CD14-positive monocyte (primary cell): ENCODE measurements at regions not wholly inside any gene's neighbourhood (a gene's known extent, or its start where the extent isn't known, plus 50 kb on each side); places are given as distances from the start of the nearest gene placed in this dataset.
"Not testable (repeated sequence)": the region's sequence is repeated elsewhere in the genome, so short reads cannot be mapped to it uniquely, and the experiment has no call there.

Source experiments
- DNase-seq, 3 donors: peaks; one replicate each; pipeline ENCODE4 v3.0.0-alpha.2; 2011 to 2022
- H2AFZ ChIP-seq: 2 replicates; pipeline ENCODE4 v1.6.0; 2012; ENCODE audit warnings: mild to moderate bottlenecking, low read depth, low read length, inconsistent platforms; ENCODE audit not compliant: insufficient read depth, poor library complexity, severe bottlenecking
- H3K27ac ChIP-seq, 2 donors: 1 replicate in 1 of 2; 2 replicates in 1 of 2; pipeline ENCODE4 v1.5.1; 2012 to 2013; ENCODE audit warnings: low read length in 2 of 2, control low read depth in 1 of 2, inconsistent platforms in 1 of 2, low read depth in 1 of 2, mild to moderate bottlenecking in 1 of 2
- H3K27me3 ChIP-seq, 2 donors: one replicate each; pipeline versions ENCODE4 v1.6.0 to v1.6.1; 2011 to 2013; ENCODE audit warnings: low read length in 2 of 2; ENCODE audit not compliant: control insufficient read depth in 2 of 2, insufficient read depth in 2 of 2
- H3K36me3 ChIP-seq, 2 donors: replicated peaks in 1 of 2; 1 replicate in 1 of 2; 2 replicates in 1 of 2; pipeline versions ENCODE4 v1.5.1 to v1.6.1; 2012 to 2013; ENCODE audit warnings: low read length in 2 of 2, control low read depth in 1 of 2, inconsistent platforms in 1 of 2, mild to moderate bottlenecking in 1 of 2; ENCODE audit not compliant: insufficient read depth in 2 of 2, control insufficient read depth in 1 of 2
- H3K4me1 ChIP-seq, 2 donors: 1 replicate in 1 of 2; 2 replicates in 1 of 2; pipeline versions ENCODE4 v1.5.1 to v1.6.1; 2012 to 2013; ENCODE audit warnings: low read length in 2 of 2, control low read depth in 1 of 2, inconsistent platforms in 1 of 2, mild to moderate bottlenecking in 1 of 2, moderate library complexity in 1 of 2; ENCODE audit not compliant: insufficient read depth in 2 of 2, control insufficient read depth in 1 of 2
- H3K4me2 ChIP-seq: replicated peaks from 2 replicates; pipeline ENCODE3; 2012; ENCODE audit warnings: low read length, moderate library complexity, mild to moderate bottlenecking; ENCODE audit not compliant: poor library complexity, severe bottlenecking; ENCODE audit errors: extremely low read depth
- H3K4me3 ChIP-seq, 3 experiments: fragments of 200-600 bp in 1 of 3; sonication (generic) in 1 of 3; replicated peaks in 1 of 3; 1 replicate in 2 of 3; 2 replicates in 1 of 3; pipeline ENCODE4 v1.5.1; 2011 to 2013; ENCODE audit warnings: low read length in 3 of 3, mild to moderate bottlenecking in 3 of 3, control low read depth in 2 of 3, low read depth in 2 of 3, inconsistent platforms in 1 of 3, moderate library complexity in 1 of 3
- H3K79me2 ChIP-seq: 2 replicates; pipeline ENCODE4 v1.6.0; 2012; ENCODE audit warnings: mild to moderate bottlenecking, control low read depth, inconsistent platforms, low read length, moderate library complexity; ENCODE audit not compliant: insufficient read depth
- H3K9ac ChIP-seq: 2 replicates; pipeline ENCODE4 v1.6.0; 2017; ENCODE audit warnings: low read length, mild to moderate bottlenecking; ENCODE audit not compliant: insufficient read depth, poor library complexity, severe bottlenecking
- H3K9me3 ChIP-seq, 2 donors: replicated peaks in 1 of 2; 1 replicate in 1 of 2; 2 replicates in 1 of 2; pipeline versions ENCODE4 v1.5.1 to v1.6.1; 2012 to 2013; ENCODE audit warnings: low read length in 2 of 2, control low read depth in 1 of 2; ENCODE audit not compliant: control insufficient read depth in 1 of 2, insufficient read depth in 1 of 2
- H4K20me1 ChIP-seq: 2 replicates; pipeline ENCODE4 v1.6.0; 2012; ENCODE audit warnings: mild to moderate bottlenecking, low read length, control low read depth, moderate library complexity; ENCODE audit not compliant: insufficient read depth
- H3K27ac Mint-ChIP-seq, 7 donors: one replicate each; pipeline ENCODE4 v1.8.0; 2020; ENCODE audit warnings: mild to moderate bottlenecking in 7 of 7, mixed read lengths in 7 of 7, moderate library complexity in 6 of 7, inconsistent platforms in 2 of 7
- H3K27me3 Mint-ChIP-seq, 3 donors: one replicate each; pipeline ENCODE4 v1.8.0; 2021 to 2022; ENCODE audit warnings: low read depth in 3 of 3, mild to moderate bottlenecking in 3 of 3, mixed read lengths in 3 of 3, moderate library complexity in 3 of 3, inconsistent platforms in 1 of 3
- H3K36me3 Mint-ChIP-seq, 2 donors: one replicate each; pipeline ENCODE4 v1.8.0; 2020; ENCODE audit warnings: mixed read lengths in 2 of 2, inconsistent platforms in 1 of 2, mild to moderate bottlenecking in 1 of 2
- H3K4me1 Mint-ChIP-seq: one replicate; pipeline ENCODE4 v1.8.0; 2020; ENCODE audit warnings: mild to moderate bottlenecking, mixed read lengths
- H3K4me3 Mint-ChIP-seq, 2 donors: one replicate each; pipeline ENCODE4 v1.8.0; 2020; ENCODE audit warnings: mild to moderate bottlenecking in 2 of 2, mixed read lengths in 2 of 2, moderate library complexity in 1 of 2
- H3K9me3 Mint-ChIP-seq, 7 donors: one replicate each; pipeline ENCODE4 v1.8.0; 2020 to 2022; ENCODE audit warnings: mixed read lengths in 7 of 7, mild to moderate bottlenecking in 6 of 7, moderate library complexity in 6 of 7, inconsistent platforms in 2 of 7
- WGBS: methylation state at CpG from one replicate; pipeline ENCODE4 v1.1.5; 2013; ENCODE audit warnings: missing lambda C conversion rate; ENCODE audit not compliant: insufficient coverage; 5-methylcytosine and 5-hydroxymethylcytosine counted together
- intact Hi-C, 2 donors: fragments of 100-400 bp; cut with micrococcal nuclease; formaldehyde crosslinking; loops; one replicate each; pipeline versions ENCODE4 v1.15.0 to v1.15.1; 2023
- TF ChIP-seq, protein P1 (sequence below): fragments of 200-600 bp; IDR thresholded peaks from one replicate; pipeline ENCODE4 v1.8.0; 2022; ENCODE audit warnings: antibody characterized with exemption, mild to moderate bottlenecking

DNA sequence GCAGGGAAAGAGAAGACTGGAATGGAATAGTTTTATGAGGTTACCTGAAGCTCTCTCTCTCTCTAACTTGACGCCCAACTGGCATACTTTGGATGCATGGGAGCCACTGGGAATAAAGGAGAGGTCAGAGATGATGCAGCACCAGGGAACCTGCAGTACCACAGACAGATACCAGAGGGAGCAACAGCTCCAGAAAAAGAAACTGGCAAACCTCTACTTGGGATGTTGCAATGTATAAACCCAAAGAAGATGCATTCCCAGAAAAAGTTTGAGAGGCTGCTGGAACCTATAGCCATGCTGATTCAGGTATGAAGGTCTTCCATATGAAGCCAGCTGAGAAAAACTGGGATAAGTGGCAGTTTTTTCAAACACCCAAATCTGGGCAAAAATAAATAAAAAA lies 151.6 kb downstream of the CCT8L2 start:
- WGBS, result no CpG with 5 or more reads among the region's 1 CpG
- not testable (repeated sequence) for H3K36me3 Mint-ChIP-seq

DNA sequence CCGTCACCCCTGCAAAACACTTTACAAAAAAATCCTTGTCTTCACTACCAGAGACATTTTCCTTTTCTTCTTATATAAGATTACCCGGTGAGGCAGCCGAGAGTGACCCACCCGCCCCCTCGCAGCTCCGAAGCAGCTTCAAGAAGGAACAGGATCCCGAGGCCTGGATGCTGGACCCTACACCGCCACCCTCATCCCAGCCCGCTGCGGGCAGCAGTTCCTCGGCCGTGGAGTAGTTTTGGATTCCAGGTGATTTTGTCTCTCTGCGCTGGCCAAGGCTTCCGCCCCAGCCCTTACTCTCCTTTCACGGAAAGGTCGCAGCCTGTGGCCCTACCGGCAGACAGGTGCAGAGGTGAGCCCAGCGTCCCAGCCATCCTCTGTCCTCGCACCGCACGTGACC lies 169.1 kb downstream of the CCT8L2 start:
- H3K4me3 ChIP-seq, H3K4me1 ChIP-seq, H3K4me2 ChIP-seq, H4K20me1 ChIP-seq, H3K36me3 Mint-ChIP-seq, intact Hi-C loops, H3K27ac Mint-ChIP-seq, H3K9me3 ChIP-seq, H3K9ac ChIP-seq, DNase-seq, H3K27me3 Mint-ChIP-seq, H3K4me3 Mint-ChIP-seq, H2AFZ ChIP-seq, H3K27ac ChIP-seq, H3K79me2 ChIP-seq, H3K4me1 Mint-ChIP-seq, H3K27me3 ChIP-seq, H3K36me3 ChIP-seq: not testable (repeated sequence)
- peaks cover 0 to 16% (median 4%) of the 10 kb centered on the region in 7 donors for H3K9me3 Mint-ChIP-seq
- WGBS, result 80% methylated on average over 15 of the region's 21 CpGs

More for the DNA sequence above, 151.6 kb downstream of the CCT8L2 start:
- H3K27ac ChIP-seq, H3K4me3 Mint-ChIP-seq, H3K79me2 ChIP-seq, H4K20me1 ChIP-seq, H2AFZ ChIP-seq, H3K4me1 Mint-ChIP-seq, H3K4me2 ChIP-seq, H3K27me3 ChIP-seq, H3K9ac ChIP-seq, H3K27ac Mint-ChIP-seq, DNase-seq, H3K4me3 ChIP-seq, H3K9me3 ChIP-seq, H3K4me1 ChIP-seq, H3K9me3 Mint-ChIP-seq, H3K27me3 Mint-ChIP-seq, H3K36me3 ChIP-seq, intact Hi-C loops: not testable (repeated sequence)
- TF ChIP-seq, protein P1, sequence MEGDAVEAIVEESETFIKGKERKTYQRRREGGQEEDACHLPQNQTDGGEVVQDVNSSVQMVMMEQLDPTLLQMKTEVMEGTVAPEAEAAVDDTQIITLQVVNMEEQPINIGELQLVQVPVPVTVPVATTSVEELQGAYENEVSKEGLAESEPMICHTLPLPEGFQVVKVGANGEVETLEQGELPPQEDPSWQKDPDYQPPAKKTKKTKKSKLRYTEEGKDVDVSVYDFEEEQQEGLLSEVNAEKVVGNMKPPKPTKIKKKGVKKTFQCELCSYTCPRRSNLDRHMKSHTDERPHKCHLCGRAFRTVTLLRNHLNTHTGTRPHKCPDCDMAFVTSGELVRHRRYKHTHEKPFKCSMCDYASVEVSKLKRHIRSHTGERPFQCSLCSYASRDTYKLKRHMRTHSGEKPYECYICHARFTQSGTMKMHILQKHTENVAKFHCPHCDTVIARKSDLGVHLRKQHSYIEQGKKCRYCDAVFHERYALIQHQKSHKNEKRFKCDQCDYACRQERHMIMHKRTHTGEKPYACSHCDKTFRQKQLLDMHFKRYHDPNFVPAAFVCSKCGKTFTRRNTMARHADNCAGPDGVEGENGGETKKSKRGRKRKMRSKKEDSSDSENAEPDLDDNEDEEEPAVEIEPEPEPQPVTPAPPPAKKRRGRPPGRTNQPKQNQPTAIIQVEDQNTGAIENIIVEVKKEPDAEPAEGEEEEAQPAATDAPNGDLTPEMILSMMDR, result peak; percentile 46

DNA sequence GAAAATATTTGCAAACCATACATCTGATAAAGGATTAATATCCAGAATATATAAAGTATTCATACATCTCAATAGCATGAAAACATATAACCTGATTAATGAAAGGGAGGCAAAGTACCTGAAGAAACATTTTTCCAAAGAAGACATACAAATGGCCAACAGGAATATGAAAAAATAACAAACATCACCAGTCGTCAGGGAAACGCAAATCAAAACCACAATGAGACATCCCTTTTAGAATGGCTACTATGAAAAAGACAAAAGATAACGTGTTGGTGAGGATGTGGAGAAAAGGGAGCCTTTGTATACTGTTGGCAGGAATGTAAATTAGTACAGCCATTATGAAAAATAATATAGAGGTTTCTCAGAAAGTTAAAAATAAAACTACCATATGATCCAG lies 175.1 kb downstream of the CCT8L2 start:
- H3K9me3 ChIP-seq, H2AFZ ChIP-seq, H3K9ac ChIP-seq, H3K27me3 ChIP-seq, H3K4me2 ChIP-seq, H3K27ac Mint-ChIP-seq, H3K4me1 Mint-ChIP-seq, H3K27me3 Mint-ChIP-seq, H3K9me3 Mint-ChIP-seq, H3K27ac ChIP-seq, H4K20me1 ChIP-seq, intact Hi-C loops, H3K4me3 ChIP-seq, H3K4me1 ChIP-seq, H3K79me2 ChIP-seq, DNase-seq, H3K4me3 Mint-ChIP-seq, H3K36me3 Mint-ChIP-seq, H3K36me3 ChIP-seq: not testable (repeated sequence)
- WGBS, result no CpG with 5 or more reads among the region's 3 CpGs

DNA sequence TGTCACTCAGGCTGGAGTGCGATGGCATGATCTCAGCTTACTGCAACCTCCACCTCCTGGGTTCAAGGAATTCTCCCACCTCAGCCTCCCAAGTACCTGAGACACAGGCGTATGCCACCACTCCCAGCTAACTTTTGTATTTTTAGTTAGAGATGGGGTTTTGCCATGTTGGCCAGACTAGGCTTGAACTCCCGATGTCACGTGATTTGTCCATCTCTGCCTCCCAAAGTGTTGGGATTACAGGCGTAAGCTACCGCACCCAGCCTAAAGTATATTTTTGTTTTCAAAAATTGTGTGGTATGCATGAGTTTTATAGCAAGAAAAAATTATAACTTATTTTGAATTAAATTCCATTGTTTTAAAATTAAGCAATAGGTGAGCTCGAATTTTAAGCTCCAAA lies 188.0 kb downstream of the CCT8L2 start:
- H3K9me3 ChIP-seq, H2AFZ ChIP-seq, H3K27ac ChIP-seq, intact Hi-C loops, H3K4me2 ChIP-seq, H3K4me3 Mint-ChIP-seq, H3K79me2 ChIP-seq, H3K4me1 ChIP-seq, H3K27me3 Mint-ChIP-seq, H3K36me3 ChIP-seq, H3K27me3 ChIP-seq, H3K36me3 Mint-ChIP-seq, H4K20me1 ChIP-seq, DNase-seq, H3K4me1 Mint-ChIP-seq, H3K9ac ChIP-seq, H3K4me3 ChIP-seq, H3K27ac Mint-ChIP-seq: not testable (repeated sequence)
- peaks cover 6 to 13% (median 7%) of the 10 kb centered on the region in 7 donors for H3K9me3 Mint-ChIP-seq
- WGBS, result 100% methylated on average over 2 of the region's 7 CpGs
